ENCODE measurements at regions not wholly inside any gene's neighbourhood (a gene's known extent, or its start where the extent isn't known, plus 50 kb on each side); places are given as distances from the start of the nearest gene placed in this dataset.

DNA sequence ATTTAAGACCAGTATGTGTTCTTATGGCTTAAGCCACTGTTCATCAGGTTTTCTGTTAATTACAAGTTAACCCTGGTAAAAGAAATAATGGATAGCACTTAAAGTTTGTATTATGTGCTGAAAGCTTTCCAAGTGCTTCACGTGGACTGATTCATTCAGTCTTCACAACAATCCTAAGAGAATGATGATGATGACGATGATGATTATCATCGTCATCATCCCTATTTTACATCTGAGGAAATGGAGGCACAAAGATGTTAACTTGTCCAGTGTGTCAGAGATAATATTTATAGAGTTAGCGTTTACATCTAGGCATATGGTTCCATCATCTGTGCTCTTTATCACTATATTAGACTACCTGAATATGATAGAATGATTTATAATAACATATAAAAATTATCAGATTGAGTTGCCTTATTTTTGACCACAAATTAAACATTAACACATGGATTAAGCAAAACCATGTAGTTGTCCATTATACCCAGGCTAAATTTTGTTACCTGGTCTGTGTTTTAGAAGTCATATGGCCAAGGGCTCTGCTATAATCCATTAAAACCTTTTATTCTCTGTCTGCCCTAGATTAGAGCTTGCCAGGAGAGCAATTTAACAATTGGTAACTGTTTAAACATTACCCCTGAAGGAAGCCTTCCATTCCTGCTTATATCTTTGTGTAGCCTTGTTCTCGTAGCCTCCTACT is 102.3 kb upstream of the MAP3K1 start:
- no peak for DNase-seq (ENCODE audit: extremely low read depth, low read depth)
- H3K4me3 ChIP-seq (replicated peaks; ENCODE audit: low read depth, low read length) = no peak overlapping the region
- TF ChIP-seq, protein P1, sequence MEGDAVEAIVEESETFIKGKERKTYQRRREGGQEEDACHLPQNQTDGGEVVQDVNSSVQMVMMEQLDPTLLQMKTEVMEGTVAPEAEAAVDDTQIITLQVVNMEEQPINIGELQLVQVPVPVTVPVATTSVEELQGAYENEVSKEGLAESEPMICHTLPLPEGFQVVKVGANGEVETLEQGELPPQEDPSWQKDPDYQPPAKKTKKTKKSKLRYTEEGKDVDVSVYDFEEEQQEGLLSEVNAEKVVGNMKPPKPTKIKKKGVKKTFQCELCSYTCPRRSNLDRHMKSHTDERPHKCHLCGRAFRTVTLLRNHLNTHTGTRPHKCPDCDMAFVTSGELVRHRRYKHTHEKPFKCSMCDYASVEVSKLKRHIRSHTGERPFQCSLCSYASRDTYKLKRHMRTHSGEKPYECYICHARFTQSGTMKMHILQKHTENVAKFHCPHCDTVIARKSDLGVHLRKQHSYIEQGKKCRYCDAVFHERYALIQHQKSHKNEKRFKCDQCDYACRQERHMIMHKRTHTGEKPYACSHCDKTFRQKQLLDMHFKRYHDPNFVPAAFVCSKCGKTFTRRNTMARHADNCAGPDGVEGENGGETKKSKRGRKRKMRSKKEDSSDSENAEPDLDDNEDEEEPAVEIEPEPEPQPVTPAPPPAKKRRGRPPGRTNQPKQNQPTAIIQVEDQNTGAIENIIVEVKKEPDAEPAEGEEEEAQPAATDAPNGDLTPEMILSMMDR (IDR thresholded peaks at IDR 0.05; ENCODE audit: low read depth, low read length, missing control alignments) = no peak

DNA sequence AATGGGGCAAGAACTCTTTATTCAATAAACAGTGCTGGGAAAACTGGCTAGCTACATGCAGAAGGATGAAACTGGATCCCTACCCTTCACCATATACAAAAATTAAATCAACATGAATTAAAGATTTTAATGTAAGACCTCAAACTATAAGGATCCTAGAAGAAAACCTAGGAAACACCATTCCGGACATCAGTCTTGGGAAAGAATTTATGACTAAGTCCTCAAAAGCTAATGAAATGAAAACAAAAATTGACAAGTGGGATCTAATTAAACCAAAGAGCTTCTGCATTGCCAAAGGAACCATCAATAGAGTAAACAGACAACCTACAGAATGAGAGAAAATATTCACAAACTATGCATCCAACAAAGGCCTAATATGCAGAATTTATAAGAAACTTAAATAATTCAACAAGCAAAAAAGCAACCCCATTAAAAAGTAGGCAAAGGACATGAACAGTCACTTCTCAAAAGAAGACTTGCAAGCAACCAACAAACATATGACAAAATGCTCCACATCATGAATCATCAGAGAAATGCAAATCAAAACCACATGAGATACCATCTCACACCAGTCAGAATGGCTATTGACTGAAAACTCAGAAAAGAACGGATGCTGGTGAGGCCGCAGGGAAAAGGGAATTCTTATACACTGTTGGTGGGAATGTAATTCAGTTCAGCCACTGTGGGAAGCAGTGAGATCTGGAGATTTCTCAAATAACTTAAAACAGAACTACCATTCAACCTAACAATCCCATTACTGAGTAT is 104.3 kb upstream of the MAP3K1 start:
- TF ChIP-seq, protein P1 (IDR thresholded peaks at IDR 0.05; ENCODE audit: low read depth, low read length, missing control alignments) = no peak
- peak; percentile 65 for DNase-seq (ENCODE audit: extremely low read depth, low read depth)

DNA sequence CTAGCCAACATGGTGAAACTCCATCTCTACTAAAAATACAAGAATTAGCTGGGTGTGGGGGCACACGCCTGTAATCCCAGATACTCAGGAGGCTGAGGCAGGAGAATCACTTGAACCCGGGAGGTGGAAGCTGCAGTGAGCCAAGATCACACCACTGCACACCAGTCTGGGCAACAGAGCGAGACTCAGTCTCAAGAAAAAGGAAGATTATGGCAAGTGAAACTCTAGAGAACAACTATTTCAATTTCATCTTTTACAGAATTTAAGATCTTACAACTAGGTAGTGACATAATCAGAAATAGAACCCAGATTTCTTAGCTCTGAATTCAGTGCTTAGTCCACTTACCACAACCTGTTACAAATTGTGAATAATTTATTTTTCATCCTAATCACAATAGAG is 108.8 kb upstream of the MAP3K1 start:
- TF ChIP-seq, protein P1 (IDR thresholded peaks at IDR 0.05; ENCODE audit: low read depth, low read length, missing control alignments) = no peak
- DNase-seq (ENCODE audit: extremely low read depth, low read depth) = no peak
- H3K4me3 ChIP-seq (replicated peaks; ENCODE audit: low read depth, low read length) = no peak overlapping the region

More for the DNA sequence above, 104.3 kb upstream of the MAP3K1 start:
- no peak overlapping the region for H3K4me3 ChIP-seq (replicated peaks; ENCODE audit: low read depth, low read length)

DNA sequence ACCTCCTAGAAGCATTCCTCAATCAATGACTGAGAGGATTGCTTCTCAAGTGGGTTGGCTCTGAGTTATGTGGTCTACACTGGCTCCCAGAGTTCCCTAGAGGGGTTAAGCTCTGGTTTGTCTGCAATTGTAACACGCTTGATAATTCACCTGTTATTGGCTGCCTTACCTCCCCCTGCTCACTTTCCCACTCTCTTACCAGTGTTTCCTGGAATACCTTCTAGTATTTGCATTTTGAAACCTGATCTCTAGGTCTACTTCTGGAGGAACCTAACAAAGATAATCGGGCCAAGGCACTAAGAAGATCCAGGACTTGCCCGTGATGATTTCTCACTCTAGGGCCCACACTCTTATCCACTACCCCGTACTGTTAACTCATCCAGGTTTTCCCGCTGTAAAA is 110.1 kb upstream of the MAP3K1 start:
- TF ChIP-seq, protein P1 (IDR thresholded peaks at IDR 0.05; ENCODE audit: low read depth, low read length, missing control alignments) = no peak
- H3K4me3 ChIP-seq (replicated peaks; ENCODE audit: low read depth, low read length) = no peak overlapping the region
- DNase-seq (ENCODE audit: extremely low read depth, low read depth) = no peak

DNA sequence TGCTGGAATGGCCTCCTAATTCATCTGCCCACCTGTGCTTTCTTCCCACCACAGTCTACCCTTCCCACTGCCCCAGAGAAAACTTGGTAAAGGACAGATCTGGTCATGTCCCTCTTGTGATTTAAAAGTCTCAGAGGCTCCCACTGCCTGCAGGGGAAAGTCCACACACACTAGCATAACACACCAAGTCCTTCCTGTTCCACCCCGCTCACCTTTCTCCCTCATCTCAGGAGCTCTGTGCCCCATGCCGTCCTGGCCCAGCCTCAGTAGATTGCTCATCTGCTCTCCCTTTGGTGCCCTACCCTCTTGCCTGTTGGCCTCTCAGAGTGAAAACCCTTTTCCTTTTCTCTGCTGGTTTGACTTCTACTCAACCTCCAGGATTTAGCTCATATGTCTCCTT is 111.4 kb upstream of the MAP3K1 start:
- H3K4me3 ChIP-seq (replicated peaks; ENCODE audit: low read depth, low read length) = no peak overlapping the region
- TF ChIP-seq, protein P1 (IDR thresholded peaks at IDR 0.05; ENCODE audit: low read depth, low read length, missing control alignments) = no peak
- DNase-seq (ENCODE audit: extremely low read depth, low read depth) = no peak

DNA sequence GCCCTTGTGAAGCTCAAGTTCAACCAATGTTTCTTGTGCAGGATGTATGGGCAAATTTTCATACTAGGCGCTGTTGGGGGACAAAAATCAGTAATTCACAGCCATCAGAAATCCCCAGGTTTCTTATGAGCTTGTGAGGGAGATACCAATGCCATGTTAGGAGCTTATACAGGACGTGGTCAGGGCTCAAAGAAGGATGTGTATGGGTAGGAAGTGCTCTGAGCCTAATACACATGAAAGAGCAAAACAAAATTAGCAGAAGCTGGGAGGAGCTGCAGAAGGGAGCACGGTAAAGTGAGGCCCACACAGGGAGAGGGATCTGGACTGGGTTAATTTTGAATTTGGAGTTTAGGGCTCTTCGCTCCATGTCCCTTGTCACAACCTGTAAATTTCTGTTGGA is 114.6 kb upstream of the MAP3K1 start:
- TF ChIP-seq, protein P1 (IDR thresholded peaks at IDR 0.05; ENCODE audit: low read depth, low read length, missing control alignments) = no peak
- no peak for DNase-seq (ENCODE audit: extremely low read depth, low read depth)
- no peak overlapping the region for H3K4me3 ChIP-seq (replicated peaks; ENCODE audit: low read depth, low read length)
